GM12874 (cell line): ENCODE measurements at regions not wholly inside any gene's neighbourhood (a gene's known extent, or its start where the extent isn't known, plus 50 kb on each side); places are given as distances from the start of the nearest gene placed in this dataset.

ENCODE experiments used
- TF ChIP-seq, protein P1 (sequence below): IDR thresholded peaks from 2 replicates; pipeline ENCODE4 v1.5.1; 2011; ENCODE audit warnings: low read depth, mild to moderate bottlenecking, control low read depth, low read length, moderate library complexity; ENCODE audit not compliant: insufficient read depth

DNA sequence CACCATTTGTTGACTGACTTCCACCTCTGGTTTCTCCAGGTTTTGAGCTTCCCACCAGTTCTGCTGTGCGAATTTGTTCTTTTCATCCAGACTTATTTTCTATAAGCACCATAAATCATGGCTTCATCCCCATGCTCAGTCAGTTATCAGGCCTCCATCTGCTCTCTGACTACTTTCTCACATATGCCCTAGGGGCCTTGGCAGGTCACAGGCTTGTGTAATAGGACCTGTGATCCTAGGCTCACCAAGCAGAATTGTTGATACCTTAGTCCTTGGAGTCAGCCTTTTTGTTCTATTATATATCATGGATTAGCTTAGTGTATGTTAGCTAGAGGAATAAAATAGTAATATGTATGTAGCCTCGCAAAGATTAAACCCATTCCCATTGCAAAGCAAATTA is 284.2 kb upstream of the TANK start:
- TF ChIP-seq, protein P1, sequence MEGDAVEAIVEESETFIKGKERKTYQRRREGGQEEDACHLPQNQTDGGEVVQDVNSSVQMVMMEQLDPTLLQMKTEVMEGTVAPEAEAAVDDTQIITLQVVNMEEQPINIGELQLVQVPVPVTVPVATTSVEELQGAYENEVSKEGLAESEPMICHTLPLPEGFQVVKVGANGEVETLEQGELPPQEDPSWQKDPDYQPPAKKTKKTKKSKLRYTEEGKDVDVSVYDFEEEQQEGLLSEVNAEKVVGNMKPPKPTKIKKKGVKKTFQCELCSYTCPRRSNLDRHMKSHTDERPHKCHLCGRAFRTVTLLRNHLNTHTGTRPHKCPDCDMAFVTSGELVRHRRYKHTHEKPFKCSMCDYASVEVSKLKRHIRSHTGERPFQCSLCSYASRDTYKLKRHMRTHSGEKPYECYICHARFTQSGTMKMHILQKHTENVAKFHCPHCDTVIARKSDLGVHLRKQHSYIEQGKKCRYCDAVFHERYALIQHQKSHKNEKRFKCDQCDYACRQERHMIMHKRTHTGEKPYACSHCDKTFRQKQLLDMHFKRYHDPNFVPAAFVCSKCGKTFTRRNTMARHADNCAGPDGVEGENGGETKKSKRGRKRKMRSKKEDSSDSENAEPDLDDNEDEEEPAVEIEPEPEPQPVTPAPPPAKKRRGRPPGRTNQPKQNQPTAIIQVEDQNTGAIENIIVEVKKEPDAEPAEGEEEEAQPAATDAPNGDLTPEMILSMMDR: no peak

DNA sequence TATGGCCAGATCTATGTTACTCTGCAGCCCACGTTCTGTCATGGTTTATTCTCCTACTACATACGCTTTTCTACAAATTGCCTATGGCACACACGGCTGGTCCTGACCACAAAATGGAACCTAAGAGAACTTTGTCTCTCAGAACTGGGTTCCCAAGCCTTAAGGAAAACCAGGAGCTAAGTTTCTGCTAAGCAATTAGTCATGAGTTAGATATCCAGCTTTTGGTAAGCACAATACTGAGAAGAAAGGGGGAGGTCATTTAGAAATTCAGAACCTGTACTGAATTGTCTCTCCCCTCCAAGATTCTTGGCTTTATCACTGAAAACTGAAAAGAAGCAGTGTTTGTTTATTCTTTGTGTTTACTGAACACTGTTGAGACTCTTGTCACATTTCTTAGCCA is 283.5 kb upstream of the TANK start:
- TF ChIP-seq, protein P1: no peak

- TF ChIP-seq, protein P1: no peak
These were observed 281.6 kb upstream of the TANK start for GRCh38 chr2:160878618-160879017.

- TF ChIP-seq, protein P1: no peak
These were observed 277.3 kb upstream of the TANK start for GRCh38 chr2:160882906-160883305.

DNA sequence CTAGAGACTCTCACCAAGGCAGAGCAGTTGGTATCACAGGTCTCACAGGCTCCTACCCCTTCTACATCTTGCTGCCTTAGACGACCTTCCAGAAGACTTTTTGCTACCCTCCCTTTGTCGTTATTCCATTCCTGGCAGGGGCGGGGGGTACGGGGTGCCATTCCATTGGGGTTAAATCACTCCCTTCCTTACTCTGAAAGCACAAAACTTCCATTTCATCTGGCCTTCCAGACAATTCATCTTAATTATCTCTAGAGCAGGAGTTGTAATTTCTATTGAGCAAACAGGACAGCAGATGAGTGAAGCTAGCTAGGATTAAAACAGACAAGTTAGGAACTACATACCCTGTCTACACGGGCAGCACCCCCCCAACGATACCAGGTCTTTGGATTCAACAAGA is 276.2 kb upstream of the TANK start:
- TF ChIP-seq, protein P1: no peak

GRCh38 chr2:160889439-160890170 is 270.6 kb upstream of the TANK start:
- TF ChIP-seq, protein P1: no peak

- TF ChIP-seq, protein P1: no peak
These were observed 269.4 kb upstream of the TANK start for GRCh38 chr2:160890667-160891352.
